Type B pancreatic cell (in vitro differentiated cells): ENCODE measurements at regions not wholly inside any gene's neighbourhood (a gene's known extent, or its start where the extent isn't known, plus 50 kb on each side); places are given as distances from the start of the nearest gene placed in this dataset.

Experiments
- DNase-seq: peaks from one replicate; pipeline ENCODE4 v3.0.0; 2021; ENCODE audit warnings: mixed read lengths; ENCODE audit not compliant: unreplicated experiment; ENCODE audit errors: extremely low spot score
- H3K27ac Mint-ChIP-seq: 2 replicates; pipeline ENCODE4 v1.8.0; 2021; ENCODE audit warnings: mild to moderate bottlenecking, mixed read lengths
- H3K27me3 Mint-ChIP-seq: 2 replicates; pipeline ENCODE4 v1.8.0; 2021; ENCODE audit warnings: mixed read lengths
- H3K36me3 Mint-ChIP-seq: 2 replicates; pipeline ENCODE4 v1.8.0; 2021; ENCODE audit warnings: mixed read lengths
- H3K4me1 Mint-ChIP-seq: one replicate; pipeline ENCODE4 v1.8.0; 2021; ENCODE audit warnings: mixed read lengths; ENCODE audit not compliant: unreplicated experiment
- H3K4me3 Mint-ChIP-seq: 2 replicates; pipeline ENCODE4 v1.8.0; 2021; ENCODE audit warnings: mild to moderate bottlenecking, mixed read lengths
- H3K9me3 Mint-ChIP-seq: 2 replicates; pipeline ENCODE4 v1.8.0; 2021; ENCODE audit warnings: mixed read lengths
- TF ChIP-seq, protein P1 (sequence below): fragments of 200-600 bp; sonication (generic); conservative IDR thresholded peaks from 2 replicates; pipeline ENCODE4 v1.5.0; 2021; ENCODE audit warnings: antibody characterized with exemption, mild to moderate bottlenecking

DNA sequence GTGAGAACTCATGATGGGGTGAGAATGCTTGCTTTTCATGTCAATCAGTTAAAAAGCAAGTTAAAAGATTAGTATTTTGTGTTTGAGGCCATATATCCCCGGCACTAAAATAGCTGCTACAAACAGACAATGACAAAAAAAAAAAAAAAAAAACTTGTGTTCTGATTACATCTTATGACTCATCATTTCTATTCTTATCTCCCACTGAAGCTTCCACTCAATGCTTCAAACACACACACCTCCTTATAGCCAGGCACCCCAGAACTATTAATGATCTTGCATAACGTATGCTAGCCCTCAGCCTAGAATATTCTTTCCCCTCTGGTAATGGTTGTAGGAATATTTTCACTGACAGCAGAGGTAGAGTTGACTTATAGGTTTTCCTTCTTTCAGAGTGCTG is 778.3 kb downstream of the TRIB2 start:
- Mint-ChIP-seq H3K27me3 (no peaks in the 10 kb centered on the region), H3K27ac (no peak overlapping the region), H3K36me3 (no peaks in the 10 kb centered on the region), H3K4me1 (no peaks in the 10 kb centered on the region), H3K4me3 (no peak overlapping the region), H3K9me3 (no peaks in the 10 kb centered on the region)
- DNase-seq = no peak
- TF ChIP-seq, protein P1, sequence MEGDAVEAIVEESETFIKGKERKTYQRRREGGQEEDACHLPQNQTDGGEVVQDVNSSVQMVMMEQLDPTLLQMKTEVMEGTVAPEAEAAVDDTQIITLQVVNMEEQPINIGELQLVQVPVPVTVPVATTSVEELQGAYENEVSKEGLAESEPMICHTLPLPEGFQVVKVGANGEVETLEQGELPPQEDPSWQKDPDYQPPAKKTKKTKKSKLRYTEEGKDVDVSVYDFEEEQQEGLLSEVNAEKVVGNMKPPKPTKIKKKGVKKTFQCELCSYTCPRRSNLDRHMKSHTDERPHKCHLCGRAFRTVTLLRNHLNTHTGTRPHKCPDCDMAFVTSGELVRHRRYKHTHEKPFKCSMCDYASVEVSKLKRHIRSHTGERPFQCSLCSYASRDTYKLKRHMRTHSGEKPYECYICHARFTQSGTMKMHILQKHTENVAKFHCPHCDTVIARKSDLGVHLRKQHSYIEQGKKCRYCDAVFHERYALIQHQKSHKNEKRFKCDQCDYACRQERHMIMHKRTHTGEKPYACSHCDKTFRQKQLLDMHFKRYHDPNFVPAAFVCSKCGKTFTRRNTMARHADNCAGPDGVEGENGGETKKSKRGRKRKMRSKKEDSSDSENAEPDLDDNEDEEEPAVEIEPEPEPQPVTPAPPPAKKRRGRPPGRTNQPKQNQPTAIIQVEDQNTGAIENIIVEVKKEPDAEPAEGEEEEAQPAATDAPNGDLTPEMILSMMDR = no peak

DNA sequence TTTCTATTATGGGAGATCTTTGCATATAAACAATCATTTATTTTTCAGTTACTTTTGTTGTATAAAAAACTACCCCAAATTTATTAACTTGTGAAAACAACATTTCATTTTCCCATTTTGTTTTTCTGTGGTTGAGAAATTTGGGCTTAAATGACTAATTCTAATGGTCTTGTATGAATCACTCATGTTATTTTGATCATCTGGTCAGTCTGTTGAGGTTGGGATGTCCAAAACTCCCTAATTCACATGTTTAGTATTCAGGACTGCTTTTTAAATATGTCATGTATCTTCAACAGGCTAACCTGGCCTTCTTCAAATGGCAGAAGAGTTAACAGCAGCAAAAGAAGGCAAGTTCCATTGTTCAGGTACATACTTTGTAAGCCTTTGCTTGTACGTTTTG is 788.1 kb downstream of the TRIB2 start:
- Mint-ChIP-seq H3K27me3 (no peaks in the 10 kb centered on the region), H3K36me3 (no peaks in the 10 kb centered on the region), H3K9me3 (no peaks in the 10 kb centered on the region), H3K4me3 (no peak overlapping the region), H3K4me1 (no peaks in the 10 kb centered on the region), H3K27ac (no peak overlapping the region)
- TF ChIP-seq, protein P1 = no peak
- no peak for DNase-seq

DNA sequence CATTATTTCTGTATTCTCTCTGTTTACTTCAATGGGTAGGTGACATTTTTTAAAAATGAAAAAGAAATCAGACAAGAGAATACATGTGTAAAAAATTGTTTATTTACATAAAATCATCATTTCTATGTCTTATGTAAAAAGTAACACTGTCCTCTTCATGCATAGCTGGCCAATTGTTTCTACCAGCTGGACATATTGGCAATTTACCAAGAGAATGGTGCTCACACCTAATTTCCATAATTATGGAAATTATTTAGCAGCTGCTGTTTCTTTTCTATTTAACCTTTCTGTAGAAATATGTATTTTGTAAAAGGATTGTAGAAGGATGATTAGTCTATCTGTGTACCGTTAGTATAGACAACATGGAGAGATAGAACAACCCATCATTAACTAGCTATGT is 791.9 kb downstream of the TRIB2 start:
- Mint-ChIP-seq H3K4me1 (no peaks in the 10 kb centered on the region), H3K27ac (no peak overlapping the region), H3K9me3 (no peaks in the 10 kb centered on the region), H3K27me3 (no peaks in the 10 kb centered on the region), H3K36me3 (no peaks in the 10 kb centered on the region), H3K4me3 (no peak overlapping the region)
- no peak for DNase-seq
- TF ChIP-seq, protein P1 = no peak

DNA sequence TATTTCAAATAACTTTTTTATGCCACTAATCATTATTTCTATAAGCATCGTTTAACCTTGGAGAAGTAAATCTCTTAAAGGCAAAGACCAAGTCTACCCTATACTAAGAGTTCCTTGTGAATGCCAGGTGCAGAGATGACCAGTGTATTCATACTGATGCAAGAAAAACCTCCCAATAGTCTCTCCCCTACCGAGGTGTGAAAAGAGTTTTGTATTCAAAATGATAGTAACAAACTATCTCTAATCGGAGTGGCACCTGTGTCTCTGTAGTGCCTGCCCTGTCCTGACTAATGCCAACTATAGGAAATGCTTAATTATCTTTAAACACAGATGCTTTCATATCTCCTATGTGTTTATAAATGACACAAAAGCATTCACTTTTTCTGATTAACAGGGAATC is 798.5 kb downstream of the TRIB2 start:
- no peak for DNase-seq
- Mint-ChIP-seq H3K27me3 (no peaks in the 10 kb centered on the region), H3K4me1 (no peaks in the 10 kb centered on the region), H3K9me3 (peaks cover 5% of the 10 kb centered on the region), H3K4me3 (no peak overlapping the region), H3K36me3 (no peaks in the 10 kb centered on the region), H3K27ac (no peak overlapping the region)
- TF ChIP-seq, protein P1 = no peak

DNA sequence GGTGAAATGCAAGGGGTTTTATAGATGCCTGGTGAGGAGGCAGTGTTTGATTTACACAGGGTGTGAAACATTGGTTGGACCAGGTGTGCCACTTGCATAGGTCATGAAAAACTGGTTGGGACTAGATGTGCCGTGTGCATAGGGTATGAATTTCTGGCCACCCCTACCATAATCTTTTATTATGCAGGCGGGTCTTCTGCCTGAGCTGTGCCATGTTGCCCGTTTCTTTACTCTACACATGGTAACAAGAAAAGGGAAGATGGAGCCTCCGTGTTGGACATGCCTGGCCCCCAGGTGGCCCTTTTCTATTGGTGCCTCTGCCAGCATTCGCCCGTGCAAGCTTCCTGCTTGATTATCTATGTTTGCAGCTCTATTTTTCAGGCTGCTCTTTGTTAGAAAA is 805.4 kb downstream of the TRIB2 start:
- no peak for DNase-seq
- Mint-ChIP-seq H3K4me1 (peaks cover 9% of the 10 kb centered on the region), H3K9me3 (no peaks in the 10 kb centered on the region), H3K27ac (no peak overlapping the region), H3K4me3 (no peak overlapping the region), H3K36me3 (no peaks in the 10 kb centered on the region), H3K27me3 (no peaks in the 10 kb centered on the region)
- TF ChIP-seq, protein P1 = no peak
